ENCODE measurements at regions not wholly inside any gene's neighbourhood (a gene's known extent, or its start where the extent isn't known, plus 50 kb on each side); places are given as distances from the start of the nearest gene placed in this dataset.

GRCh38 chr13:90121784-90122183, 1225.7 kb upstream of the MIR17HG start:
- Histone ChIP-seq H3K4me1 (no peaks in the 10 kb centered on the region), H3K9me3 (no peaks in the 10 kb centered on the region), H3K4me3 (no peak overlapping the region), H3K27ac (no peak overlapping the region), H3K36me3 (no peaks in the 10 kb centered on the region), H3K27me3 (no peaks in the 10 kb centered on the region)
- TF ChIP-seq, protein P1, sequence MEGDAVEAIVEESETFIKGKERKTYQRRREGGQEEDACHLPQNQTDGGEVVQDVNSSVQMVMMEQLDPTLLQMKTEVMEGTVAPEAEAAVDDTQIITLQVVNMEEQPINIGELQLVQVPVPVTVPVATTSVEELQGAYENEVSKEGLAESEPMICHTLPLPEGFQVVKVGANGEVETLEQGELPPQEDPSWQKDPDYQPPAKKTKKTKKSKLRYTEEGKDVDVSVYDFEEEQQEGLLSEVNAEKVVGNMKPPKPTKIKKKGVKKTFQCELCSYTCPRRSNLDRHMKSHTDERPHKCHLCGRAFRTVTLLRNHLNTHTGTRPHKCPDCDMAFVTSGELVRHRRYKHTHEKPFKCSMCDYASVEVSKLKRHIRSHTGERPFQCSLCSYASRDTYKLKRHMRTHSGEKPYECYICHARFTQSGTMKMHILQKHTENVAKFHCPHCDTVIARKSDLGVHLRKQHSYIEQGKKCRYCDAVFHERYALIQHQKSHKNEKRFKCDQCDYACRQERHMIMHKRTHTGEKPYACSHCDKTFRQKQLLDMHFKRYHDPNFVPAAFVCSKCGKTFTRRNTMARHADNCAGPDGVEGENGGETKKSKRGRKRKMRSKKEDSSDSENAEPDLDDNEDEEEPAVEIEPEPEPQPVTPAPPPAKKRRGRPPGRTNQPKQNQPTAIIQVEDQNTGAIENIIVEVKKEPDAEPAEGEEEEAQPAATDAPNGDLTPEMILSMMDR (IDR thresholded peaks at IDR 0.05), result no peak
- no peak for DNase-seq (ENCODE audit: low spot score)

GRCh38 chr13:90122531-90122930, 1225.0 kb upstream of the MIR17HG start:
- Histone ChIP-seq H3K4me3 (no peak overlapping the region), H3K27ac (no peak overlapping the region), H3K9me3 (no peaks in the 10 kb centered on the region), H3K27me3 (no peaks in the 10 kb centered on the region), H3K36me3 (no peaks in the 10 kb centered on the region), H3K4me1 (no peaks in the 10 kb centered on the region)
- TF ChIP-seq, protein P1 (IDR thresholded peaks at IDR 0.05), result no peak
- no peak for DNase-seq (ENCODE audit: low spot score)

DNA sequence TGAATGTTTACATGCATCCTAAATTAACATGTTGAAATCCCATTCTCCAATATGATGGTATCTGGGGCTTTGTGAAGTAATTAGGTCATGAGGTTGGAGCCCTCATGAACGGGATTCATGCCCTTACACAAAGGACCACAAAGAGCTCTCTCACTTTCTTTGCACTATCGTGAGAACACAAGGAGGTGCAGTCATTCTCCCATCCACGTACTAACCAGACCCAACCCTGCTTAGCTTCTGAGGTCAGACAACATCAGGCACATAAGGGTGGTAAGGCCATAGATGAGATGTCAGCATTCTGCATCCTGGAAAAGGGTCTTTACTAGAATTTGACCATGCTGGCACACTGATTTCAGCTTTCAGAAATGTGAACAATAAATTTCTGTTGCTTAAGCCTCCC, 1211.9 kb upstream of the MIR17HG start:
- TF ChIP-seq, protein P1 (IDR thresholded peaks at IDR 0.05), result no peak
- H3K27ac ChIP-seq, result no peak overlapping the region
- H3K27me3 ChIP-seq, result no peaks in the 10 kb centered on the region
- no peaks in the 10 kb centered on the region for H3K36me3 ChIP-seq
- H3K9me3 ChIP-seq, result no peaks in the 10 kb centered on the region
- H3K4me1 ChIP-seq, result no peaks in the 10 kb centered on the region
- no peak overlapping the region for H3K4me3 ChIP-seq
- no peak for DNase-seq (ENCODE audit: low spot score)

GRCh38 chr13:90142251-90142650, 1205.2 kb upstream of the MIR17HG start:
- TF ChIP-seq, protein P1 (IDR thresholded peaks at IDR 0.05), result no peak
- no peak overlapping the region for H3K27ac ChIP-seq
- DNase-seq (ENCODE audit: low spot score), result no peak

GRCh38 chr13:90154311-90154960, 1193.1 kb upstream of the MIR17HG start:
- Histone ChIP-seq H3K27ac (no peak overlapping the region), H3K27me3 (no peaks in the 10 kb centered on the region), H3K4me3 (no peak overlapping the region), H3K9me3 (no peaks in the 10 kb centered on the region), H3K4me1 (no peaks in the 10 kb centered on the region), H3K36me3 (no peaks in the 10 kb centered on the region)
- no peak for DNase-seq (ENCODE audit: low spot score)
- TF ChIP-seq, protein P1 (IDR thresholded peaks at IDR 0.05), result no peak

More at GRCh38 chr13:90142251-90142650, 1205.2 kb upstream of the MIR17HG start:
- no peak overlapping the region for H3K4me3 ChIP-seq
- no peaks in the 10 kb centered on the region for H3K36me3 ChIP-seq
- H3K9me3 ChIP-seq, result no peaks in the 10 kb centered on the region
- H3K27me3 ChIP-seq, result no peaks in the 10 kb centered on the region
- H3K4me1 ChIP-seq, result no peaks in the 10 kb centered on the region

GRCh38 chr13:90156390-90156789, 1191.1 kb upstream of the MIR17HG start:
- no peaks in the 10 kb centered on the region for H3K36me3 ChIP-seq
- no peaks in the 10 kb centered on the region for H3K9me3 ChIP-seq
- H3K27ac ChIP-seq, result no peak overlapping the region
- H3K27me3 ChIP-seq, result no peaks in the 10 kb centered on the region
- no peaks in the 10 kb centered on the region for H3K4me1 ChIP-seq
- no peak overlapping the region for H3K4me3 ChIP-seq
- DNase-seq (ENCODE audit: low spot score), result no peak
- TF ChIP-seq, protein P1 (IDR thresholded peaks at IDR 0.05), result no peak

All from right atrium auricular region (tissue), 2 donors.